WTC11 (cell line): ENCODE measurements at regions not wholly inside any gene's neighbourhood (a gene's known extent, or its start where the extent isn't known, plus 50 kb on each side); places are given as distances from the start of the nearest gene placed in this dataset.

ENCODE experiments used
- ATF2 ChIP-seq: sonication (generic); formaldehyde crosslinking; IDR thresholded peaks from 2 replicates; pipeline ENCODE4 v1.8.1; 2022; ENCODE audit warnings: low read depth, missing genetic modification reagents, borderline replicate concordance
- CREB1 ChIP-seq: sonication (generic); formaldehyde crosslinking; IDR thresholded peaks from 2 replicates; pipeline ENCODE4 v1.8.0; 2023; ENCODE audit warnings: mild to moderate bottlenecking, missing genetic modification reagents
- CTCF ChIP-seq: fragments of 200-600 bp; IDR thresholded peaks from 2 replicates; pipeline ENCODE4 v1.8.0; 2022; ENCODE audit warnings: antibody characterized with exemption
- HMGXB4 ChIP-seq: sonication (generic); formaldehyde crosslinking; IDR thresholded peaks from 2 replicates; pipeline ENCODE4 v1.8.1; 2023; ENCODE audit warnings: mild to moderate bottlenecking, moderate library complexity, missing genetic modification reagents
- MLX ChIP-seq: sonication (generic); formaldehyde crosslinking; IDR thresholded peaks from 2 replicates; pipeline ENCODE4 v1.8.1; 2023; ENCODE audit warnings: mild to moderate bottlenecking, missing genetic modification reagents, moderate library complexity
- ZNF671 ChIP-seq: fragments of 250-450 bp; sonication (Bioruptor Pico); IDR thresholded peaks from 2 replicates; pipeline ENCODE4 v1.8.0; 2021; ENCODE audit warnings: mild to moderate bottlenecking

GRCh38 chr9:107119735-107120134 lies 163.3 kb upstream of the RAD23B start:
- no peak for TF ChIP-seq CTCF
- no peak for TF ChIP-seq HMGXB4 (CRISPR knock-in tag)
- no peak for TF ChIP-seq MLX
- TF ChIP-seq ZNF671 (CRISPR knock-in tag) = no peak
- no peak for TF ChIP-seq ATF2 (CRISPR knock-in tag)
- TF ChIP-seq CREB1 (CRISPR knock-in tag) = no peak
